ENCODE measurements at regions not wholly inside any gene's neighbourhood (a gene's known extent, or its start where the extent isn't known, plus 50 kb on each side); places are given as distances from the start of the nearest gene placed in this dataset.

DNA sequence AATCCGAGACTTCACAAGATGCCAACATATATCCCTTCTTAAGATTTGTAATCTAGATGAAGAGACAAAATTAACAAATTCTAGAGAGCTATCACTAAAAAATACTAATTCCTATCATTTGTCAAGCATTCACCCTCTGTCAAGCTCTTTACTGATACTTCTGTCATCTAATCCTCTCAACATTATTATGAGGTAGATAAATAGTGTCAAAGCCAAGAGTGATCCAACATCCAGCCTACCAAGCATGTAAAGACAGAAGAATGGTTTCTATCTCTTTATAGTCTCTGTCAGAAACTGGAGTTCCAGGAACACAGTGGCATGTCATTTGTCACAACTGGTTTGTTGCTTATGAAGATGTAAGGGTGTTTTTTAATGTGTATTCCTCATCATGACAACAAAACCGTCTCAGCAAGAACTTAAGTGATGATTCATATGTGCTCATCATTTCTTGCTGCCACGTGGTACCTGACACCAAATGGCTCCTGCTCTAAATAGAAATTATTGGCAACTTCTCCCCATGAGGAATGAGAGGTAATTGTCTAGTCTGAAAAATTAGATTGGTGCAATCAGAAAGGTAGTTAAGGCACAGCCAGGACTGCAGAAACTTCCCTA, 196.8 kb downstream of the TOX3 start:
- TF ChIP-seq GATA3 (IDR thresholded peaks at IDR 0.05; ENCODE audit: low read depth, low read length) (no peak), GATA2 (IDR thresholded peaks at IDR 0.05; ENCODE audit: low read depth, low read length) (no peak)

GRCh38 chr16:52346709-52347108, 200.2 kb downstream of the TOX3 start:
- TF ChIP-seq GATA2 (IDR thresholded peaks at IDR 0.05; ENCODE audit: low read depth, low read length): no peak
- TF ChIP-seq GATA3 (IDR thresholded peaks at IDR 0.05; ENCODE audit: low read depth, low read length): no peak

GRCh38 chr16:52320930-52321439, 226.0 kb downstream of the TOX3 start:
- no peak for TF ChIP-seq GATA2 (IDR thresholded peaks at IDR 0.05; ENCODE audit: low read depth, low read length)
- TF ChIP-seq GATA3 (IDR thresholded peaks at IDR 0.05; ENCODE audit: low read depth, low read length): no peak

GRCh38 chr16:52318302-52319009, 228.5 kb downstream of the TOX3 start:
- TF ChIP-seq GATA2 (IDR thresholded peaks at IDR 0.05; ENCODE audit: low read depth, low read length) (no peak), GATA3 (IDR thresholded peaks at IDR 0.05; ENCODE audit: low read depth, low read length) (no peak)

DNA sequence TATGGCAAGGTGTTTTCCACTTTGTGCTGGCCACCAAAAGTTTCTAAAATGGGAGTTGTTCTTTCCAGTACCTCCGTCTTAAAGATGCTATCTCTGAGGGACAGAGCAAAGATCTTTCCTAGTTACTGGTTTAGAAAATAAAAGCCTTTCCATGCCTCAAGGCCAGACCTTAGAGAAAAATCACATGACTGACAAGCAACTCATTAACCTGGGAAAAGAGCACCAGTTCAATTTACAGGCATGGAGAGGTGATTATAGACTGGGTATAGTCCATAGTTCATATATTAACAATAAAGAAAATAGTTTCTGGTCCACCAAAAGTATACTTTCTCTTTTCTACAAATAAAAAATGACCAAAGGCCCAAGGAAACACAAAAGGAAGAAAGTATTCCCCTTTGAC, 230.7 kb downstream of the TOX3 start:
- TF ChIP-seq GATA3 (IDR thresholded peaks at IDR 0.05; ENCODE audit: low read depth, low read length) (no peak), GATA2 (IDR thresholded peaks at IDR 0.05; ENCODE audit: low read depth, low read length) (no peak)

- no peak for TF ChIP-seq GATA2 (IDR thresholded peaks at IDR 0.05; ENCODE audit: low read depth, low read length)
- TF ChIP-seq GATA3 (IDR thresholded peaks at IDR 0.05; ENCODE audit: low read depth, low read length): no peak
Measured at GRCh38 chr16:52312716-52313115, 234.2 kb downstream of the TOX3 start.

GRCh38 chr16:52309446-52310416, 237.2 kb downstream of the TOX3 start:
- TF ChIP-seq GATA2 (IDR thresholded peaks at IDR 0.05; ENCODE audit: low read depth, low read length) (no peak), GATA3 (IDR thresholded peaks at IDR 0.05; ENCODE audit: low read depth, low read length) (no peak)

DNA sequence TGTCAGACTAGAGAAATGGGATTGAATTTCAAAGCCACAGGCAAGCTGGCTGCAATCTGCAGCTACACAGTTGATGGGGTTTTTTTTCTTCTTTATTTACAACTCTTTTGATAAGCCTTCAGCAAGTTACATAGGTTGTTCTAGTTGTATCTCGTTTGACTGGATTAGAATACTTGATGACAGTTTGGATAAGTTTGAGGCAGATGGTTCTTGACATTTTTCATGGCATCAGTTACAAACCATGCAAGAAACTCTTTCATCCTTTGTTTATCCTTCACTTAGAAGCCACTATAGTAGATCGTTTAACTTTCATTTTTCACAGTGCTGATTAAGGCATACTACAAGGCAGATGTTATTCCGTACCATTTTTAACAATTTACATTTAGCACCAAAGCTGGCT, 238.9 kb downstream of the TOX3 start:
- TF ChIP-seq GATA2 (IDR thresholded peaks at IDR 0.05; ENCODE audit: low read depth, low read length) (no peak), GATA3 (IDR thresholded peaks at IDR 0.05; ENCODE audit: low read depth, low read length) (no peak)

GRCh38 chr16:52301026-52301425, 245.9 kb downstream of the TOX3 start:
- TF ChIP-seq GATA3 (IDR thresholded peaks at IDR 0.05; ENCODE audit: low read depth, low read length): no peak
- no peak for TF ChIP-seq GATA2 (IDR thresholded peaks at IDR 0.05; ENCODE audit: low read depth, low read length)

- TF ChIP-seq GATA3 (IDR thresholded peaks at IDR 0.05; ENCODE audit: low read depth, low read length): no peak
- no peak for TF ChIP-seq GATA2 (IDR thresholded peaks at IDR 0.05; ENCODE audit: low read depth, low read length)
Measured at GRCh38 chr16:52298769-52299168, 248.2 kb downstream of the TOX3 start.

- TF ChIP-seq GATA3 (IDR thresholded peaks at IDR 0.05; ENCODE audit: low read depth, low read length) (no peak), GATA2 (IDR thresholded peaks at IDR 0.05; ENCODE audit: low read depth, low read length) (no peak)
Measured at GRCh38 chr16:52296076-52296475, 250.9 kb downstream of the TOX3 start.

- no peak for TF ChIP-seq GATA3 (IDR thresholded peaks at IDR 0.05; ENCODE audit: low read depth, low read length)
- no peak for TF ChIP-seq GATA2 (IDR thresholded peaks at IDR 0.05; ENCODE audit: low read depth, low read length)
Measured at GRCh38 chr16:52294660-52295059, 252.3 kb downstream of the TOX3 start.

GRCh38 chr16:52293204-52293603, 253.7 kb downstream of the TOX3 start:
- TF ChIP-seq GATA3 (IDR thresholded peaks at IDR 0.05; ENCODE audit: low read depth, low read length) (no peak), GATA2 (IDR thresholded peaks at IDR 0.05; ENCODE audit: low read depth, low read length) (no peak)

All from SH-SY5Y (cell line).